ENCODE measurements at regions not wholly inside any gene's neighbourhood (a gene's known extent, or its start where the extent isn't known, plus 50 kb on each side); places are given as distances from the start of the nearest gene placed in this dataset.

DNA sequence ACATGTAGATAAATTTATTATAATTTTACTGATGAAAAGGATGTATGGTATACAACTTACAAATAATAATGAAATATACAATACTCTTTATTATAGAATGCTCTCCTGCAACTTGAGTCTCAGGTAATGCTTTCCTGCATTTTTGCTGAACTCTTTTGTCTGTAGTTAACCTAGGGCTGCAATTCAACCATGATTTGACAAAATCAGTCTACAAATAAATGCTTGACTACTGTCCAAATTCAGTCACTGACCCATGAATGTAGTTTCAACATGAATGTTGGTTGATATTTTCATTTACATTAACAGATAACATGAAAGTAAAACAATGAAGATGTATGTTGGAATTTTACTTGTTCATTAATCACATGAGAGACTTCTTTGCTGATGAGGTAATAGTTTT, 320.9 kb downstream of the ZSWIM6 start:
- no peak for DNase-seq (ENCODE audit: low read depth, low spot score)

GRCh38 chr5:61653807-61654580, 321.9 kb downstream of the ZSWIM6 start:
- DNase-seq (ENCODE audit: low read depth, low spot score): no peak

- no peak for DNase-seq (ENCODE audit: low read depth, low spot score)
Observed at GRCh38 chr5:61654876-61655275, 322.8 kb downstream of the ZSWIM6 start.

DNA sequence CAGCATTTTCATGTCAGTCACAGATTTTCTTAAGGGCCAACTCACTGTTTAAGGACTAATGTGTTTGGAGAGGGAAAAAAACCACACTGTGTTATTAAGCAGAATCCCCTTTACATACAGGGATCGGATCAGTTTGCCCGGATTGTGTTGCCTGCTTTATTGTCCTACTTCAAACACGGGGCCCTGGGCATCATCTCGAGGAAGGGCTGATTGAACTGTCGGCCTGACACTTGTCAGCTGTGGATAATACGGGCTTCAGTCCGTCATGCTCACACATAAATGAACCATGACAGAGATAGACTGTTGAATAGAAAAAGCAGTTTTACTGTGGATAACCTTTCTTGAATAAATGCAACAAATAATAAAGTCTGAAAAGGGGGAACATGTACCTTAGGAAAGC, 325.0 kb downstream of the ZSWIM6 start:
- no peak for DNase-seq (ENCODE audit: low read depth, low spot score)

GRCh38 chr5:61657686-61658085, 325.6 kb downstream of the ZSWIM6 start:
- DNase-seq (ENCODE audit: low read depth, low spot score): no peak

- DNase-seq (ENCODE audit: low read depth, low spot score): peak; percentile 86
Observed at GRCh38 chr5:61658592-61659008, 326.5 kb downstream of the ZSWIM6 start.

DNA sequence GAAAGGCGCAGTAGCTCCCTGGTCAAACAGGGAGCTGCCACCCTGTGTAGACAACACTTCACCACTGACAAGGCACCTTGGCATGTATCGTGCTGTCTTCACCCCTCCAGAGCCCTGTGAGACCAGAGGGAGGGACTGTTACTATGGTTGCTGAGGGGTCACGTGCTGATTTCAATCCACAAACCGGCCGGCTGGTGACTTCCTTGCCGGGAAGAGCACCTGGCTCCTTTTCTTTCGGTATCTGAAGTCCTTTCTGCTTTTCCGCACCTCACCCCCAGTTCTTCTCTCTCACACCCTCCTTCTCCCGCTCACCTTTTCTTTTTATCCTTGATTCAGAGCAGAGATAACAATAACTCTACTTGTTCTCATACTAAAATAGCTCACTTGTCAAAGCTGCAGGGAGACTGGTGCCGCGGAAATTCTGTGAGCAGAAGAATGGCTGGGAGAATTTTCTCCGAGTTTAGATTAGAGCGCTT, 327.2 kb downstream of the ZSWIM6 start:
- DNase-seq (ENCODE audit: low read depth, low spot score): no peak

DNA sequence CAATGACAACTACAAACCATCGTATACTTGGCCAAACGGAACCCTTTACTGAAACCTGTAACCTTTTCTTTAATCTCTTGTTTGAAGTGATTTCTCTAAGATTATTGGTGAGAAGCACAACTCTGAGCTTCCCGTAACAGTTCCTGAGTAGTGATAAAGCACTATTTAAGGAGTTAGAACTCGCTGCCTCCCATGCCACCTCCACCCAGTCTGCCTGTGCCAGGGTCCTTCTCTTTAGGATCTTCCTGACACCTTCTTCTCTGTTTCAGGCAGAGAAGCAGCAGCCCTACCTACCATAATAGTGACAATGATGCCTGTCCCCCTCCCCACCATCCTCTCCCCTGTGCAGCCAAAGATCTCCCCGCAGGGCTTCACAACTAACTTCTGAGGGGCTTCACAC, 330.6 kb downstream of the ZSWIM6 start:
- DNase-seq (ENCODE audit: low read depth, low spot score): no peak

DNA sequence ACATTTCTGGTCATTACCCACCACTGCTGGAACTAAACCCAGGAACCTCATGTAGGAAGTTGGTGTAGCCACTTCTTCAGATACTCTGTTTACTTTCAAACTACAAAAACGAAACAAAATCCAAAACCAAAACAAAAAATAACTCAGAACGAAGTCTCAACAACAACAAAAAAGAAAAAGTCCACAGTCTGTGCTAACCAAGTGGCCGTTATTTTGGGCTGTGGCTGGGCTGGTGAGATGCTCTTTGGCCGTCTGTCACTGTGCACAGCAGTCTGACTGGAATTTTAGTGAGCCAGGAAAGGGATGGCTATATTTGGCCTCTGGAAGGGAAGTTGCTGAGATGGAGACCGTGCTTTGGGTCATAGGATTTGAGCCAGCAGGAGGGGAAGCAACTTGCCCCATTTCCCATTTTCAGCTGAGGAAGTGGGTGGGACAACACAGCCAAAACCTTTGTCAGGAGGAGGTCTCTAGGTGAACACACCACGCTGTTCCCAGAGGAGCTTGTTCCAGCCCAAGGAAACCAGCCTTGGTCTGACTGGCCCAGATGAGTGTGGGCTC, 334.1 kb downstream of the ZSWIM6 start:
- no peak for DNase-seq (ENCODE audit: low read depth, low spot score)

GRCh38 chr5:61667525-61668218, 335.6 kb downstream of the ZSWIM6 start:
- DNase-seq (ENCODE audit: low read depth, low spot score): no peak

GRCh38 chr5:61669531-61669930, 337.5 kb downstream of the ZSWIM6 start:
- DNase-seq (ENCODE audit: low read depth, low spot score): peak; percentile 65

DNA sequence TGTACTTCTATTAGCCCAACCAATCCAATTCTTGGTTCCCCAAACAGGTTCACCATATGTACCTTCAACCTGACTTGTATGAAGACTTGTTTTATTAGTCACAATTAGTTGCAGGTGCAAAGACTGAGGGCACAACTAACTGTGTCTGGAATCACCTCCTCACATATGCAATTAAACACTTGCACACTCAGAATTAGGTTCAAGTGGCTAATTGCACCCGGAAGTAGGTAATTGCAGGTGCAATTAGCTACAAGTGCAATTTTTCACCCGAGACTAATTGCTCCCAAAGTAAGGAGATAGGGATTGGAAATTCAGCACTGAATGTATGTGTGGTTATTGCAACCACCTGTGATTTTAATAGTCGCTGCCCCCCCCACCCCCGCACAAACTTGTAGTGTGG, 338.9 kb downstream of the ZSWIM6 start:
- DNase-seq (ENCODE audit: low read depth, low spot score): no peak

GRCh38 chr5:61673007-61673735, 341.1 kb downstream of the ZSWIM6 start:
- DNase-seq (ENCODE audit: low read depth, low spot score): peak; percentile 57

DNA sequence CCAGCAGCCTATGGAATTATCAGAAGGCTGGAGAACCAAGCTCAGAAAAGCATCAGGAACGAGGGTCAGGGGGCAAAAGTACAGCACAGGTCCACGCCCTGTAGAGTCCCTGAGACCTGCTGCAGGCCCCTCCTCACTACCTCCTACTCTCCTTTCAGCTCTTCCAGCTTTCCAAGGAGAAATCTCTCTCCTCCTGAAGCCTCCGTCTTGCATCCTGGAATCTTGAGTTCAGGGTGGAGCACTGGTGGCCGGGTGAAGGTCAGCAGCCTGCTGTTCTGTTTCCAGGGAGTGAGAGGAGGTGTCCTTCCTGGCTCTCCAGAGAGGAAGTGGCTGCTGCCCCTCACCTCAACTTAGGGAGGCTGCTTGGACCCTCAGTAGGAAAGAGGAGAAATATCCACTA, 342.3 kb downstream of the ZSWIM6 start:
- DNase-seq (ENCODE audit: low read depth, low spot score): no peak

DNA sequence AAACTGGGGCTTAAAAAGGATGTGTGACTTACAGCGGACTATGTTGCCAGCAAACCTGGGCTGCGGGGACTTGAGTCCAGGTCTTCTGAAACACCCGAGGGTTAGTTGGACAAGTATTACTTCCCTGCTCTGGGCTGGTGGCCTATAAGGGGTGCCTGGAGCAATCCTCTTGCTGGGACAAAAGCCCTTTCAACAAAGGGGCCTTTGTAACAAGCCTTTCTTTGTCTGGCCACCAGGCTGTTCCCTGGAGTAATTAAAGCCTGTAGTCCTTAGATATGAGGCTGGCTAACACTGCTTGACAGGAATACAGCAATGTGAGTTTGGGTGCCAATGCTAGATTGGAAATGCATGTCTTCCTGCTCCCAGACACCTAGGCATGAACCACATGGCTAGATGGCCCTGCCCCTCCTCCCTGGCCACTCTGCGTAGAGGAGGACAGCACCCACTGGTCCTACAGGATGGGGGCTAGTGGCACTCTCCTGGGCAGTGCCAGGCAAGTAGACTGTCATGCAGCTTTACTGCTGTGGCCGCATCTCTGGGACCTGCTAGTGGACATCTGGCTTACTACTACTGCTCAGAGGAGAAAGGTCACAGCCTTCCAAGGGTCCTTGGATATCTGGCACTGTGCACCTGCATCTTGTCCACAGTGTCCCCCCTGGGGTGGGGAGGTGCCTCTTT, 343.1 kb downstream of the ZSWIM6 start:
- peak; percentile 49 for DNase-seq (ENCODE audit: low read depth, low spot score)

DNA sequence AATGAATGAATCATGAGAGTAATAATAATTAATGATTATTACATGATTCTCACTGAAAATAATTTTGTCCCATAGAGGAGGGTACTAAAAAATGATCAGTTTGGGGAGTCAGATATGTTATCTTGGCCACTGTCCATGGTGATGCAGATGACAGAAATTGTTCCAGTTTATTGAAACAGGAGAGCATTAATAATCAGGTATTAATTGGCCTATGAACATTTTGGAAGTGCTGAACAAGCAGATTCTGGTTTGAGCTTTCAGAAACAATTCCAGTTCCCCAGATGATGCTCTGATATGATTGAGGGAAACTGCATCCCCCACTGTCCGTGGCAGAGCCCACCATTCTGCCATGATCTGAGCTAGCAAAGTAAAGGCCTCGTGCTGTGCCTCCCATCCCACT, 345.2 kb downstream of the ZSWIM6 start:
- DNase-seq (ENCODE audit: low read depth, low spot score): no peak

- DNase-seq (ENCODE audit: low read depth, low spot score): no peak
Observed at GRCh38 chr5:61678966-61679365, 346.9 kb downstream of the ZSWIM6 start.

DNA sequence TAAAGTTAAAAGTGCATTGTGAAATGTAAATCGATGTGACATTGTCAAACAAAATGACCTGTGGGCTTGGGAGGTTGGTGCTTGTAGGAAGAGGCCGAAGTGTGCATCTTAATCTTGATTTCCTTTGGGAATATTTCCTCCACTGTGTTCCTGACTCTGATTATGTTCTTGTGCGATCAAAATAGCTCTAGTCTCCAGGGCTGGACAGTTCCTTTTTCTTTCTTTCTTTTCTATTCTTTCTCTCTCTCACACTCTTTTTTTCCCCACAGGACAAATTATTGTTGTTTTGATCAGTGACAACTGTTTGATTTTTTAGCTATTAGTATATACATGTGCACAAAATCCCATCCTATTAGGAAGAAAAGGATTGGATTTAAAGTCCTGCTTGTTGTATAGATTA, 347.5 kb downstream of the ZSWIM6 start:
- no peak for DNase-seq (ENCODE audit: low read depth, low spot score)

DNA sequence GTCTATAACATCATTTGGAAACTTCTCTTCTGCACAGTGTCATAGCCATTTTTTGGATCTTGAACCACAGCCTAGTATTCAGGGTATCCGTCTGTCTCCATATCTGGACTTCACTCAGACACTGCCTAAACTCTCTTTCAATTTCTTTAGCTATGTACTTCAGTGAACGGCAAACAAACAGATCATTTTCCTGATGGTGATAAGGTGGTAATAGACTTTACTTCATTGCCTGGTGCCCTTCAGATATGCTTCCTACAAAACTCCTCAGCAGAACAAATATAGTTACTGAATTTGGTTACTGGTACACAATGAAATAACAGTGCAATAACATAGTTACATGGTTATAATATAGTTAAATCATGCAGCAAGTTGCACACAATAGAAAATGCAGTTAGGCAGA, 348.2 kb downstream of the ZSWIM6 start:
- no peak for DNase-seq (ENCODE audit: low read depth, low spot score)

DNA sequence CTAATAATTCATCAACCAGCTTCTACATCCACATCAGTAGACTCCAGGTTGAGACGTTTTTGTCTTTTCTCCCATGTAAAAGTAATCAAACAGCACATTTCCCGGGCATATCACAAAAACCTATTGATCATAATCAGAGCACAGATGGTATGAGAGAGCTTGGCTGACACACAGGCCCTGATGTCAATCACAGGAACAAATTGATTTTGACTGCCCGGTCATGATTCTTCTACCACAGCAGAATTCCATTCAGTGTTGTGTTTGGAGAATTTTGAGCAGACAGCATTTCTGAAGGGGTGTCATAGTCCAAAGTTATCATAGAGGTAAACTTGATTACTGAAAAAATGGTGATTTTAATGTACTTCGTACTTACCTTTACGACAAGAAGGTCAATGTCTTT, 351.1 kb downstream of the ZSWIM6 start:
- DNase-seq (ENCODE audit: low read depth, low spot score): no peak

GRCh38 chr5:61683926-61684325, 351.9 kb downstream of the ZSWIM6 start:
- no peak for DNase-seq (ENCODE audit: low read depth, low spot score)

All from astrocyte of the hippocampus (primary cell).